H9 (cell line): ENCODE measurements at regions not wholly inside any gene's neighbourhood (a gene's known extent, or its start where the extent isn't known, plus 50 kb on each side); places are given as distances from the start of the nearest gene placed in this dataset.

Experiments used
- DNase-seq: peaks from one replicate; pipeline ENCODE4 v3.0.0-alpha.2; 2017
- H2AFZ ChIP-seq: one replicate; pipeline ENCODE4 v1.6.1; 2013; ENCODE audit warnings: mild to moderate bottlenecking, low read length, control low read depth, moderate library complexity
- H2AK5ac ChIP-seq: 2 replicates; pipeline ENCODE4 v1.6.1; 2013; ENCODE audit warnings: low read length, control low read depth, mixed read lengths; ENCODE audit not compliant: insufficient read length
- H2BK120ac ChIP-seq: one replicate; pipeline ENCODE4 v1.6.1; 2013; ENCODE audit warnings: low read depth, mild to moderate bottlenecking, low read length, control low read depth, inconsistent platforms; ENCODE audit not compliant: poor library complexity, severe bottlenecking
- H2BK12ac ChIP-seq: 2 replicates; pipeline ENCODE4 v1.6.1; 2013; ENCODE audit warnings: low read length, control low read depth, mixed read lengths, low read depth; ENCODE audit not compliant: insufficient read length
- H2BK15ac ChIP-seq: 2 replicates; pipeline ENCODE4 v1.6.1; 2013; ENCODE audit warnings: low read depth, low read length, control low read depth
- H2BK20ac ChIP-seq: one replicate; pipeline ENCODE4 v1.6.1; 2013; ENCODE audit warnings: low read depth, mild to moderate bottlenecking, low read length, control low read depth, inconsistent platforms; ENCODE audit not compliant: poor library complexity, severe bottlenecking
- H2BK5ac ChIP-seq: 2 replicates; pipeline ENCODE4 v1.6.1; 2013; ENCODE audit warnings: low read length, control low read depth, mixed read lengths; ENCODE audit not compliant: insufficient read length
- H3K14ac ChIP-seq: 2 replicates; pipeline ENCODE4 v1.6.1; 2013; ENCODE audit warnings: low read length, control low read depth; ENCODE audit not compliant: insufficient read depth
- H3K18ac ChIP-seq: 2 replicates; pipeline ENCODE4 v1.6.1; 2013; ENCODE audit warnings: low read depth, mild to moderate bottlenecking, mixed read lengths, low read length, control low read depth; ENCODE audit not compliant: insufficient read length
- H3K23ac ChIP-seq: 2 replicates; pipeline ENCODE4 v1.6.1; 2013; ENCODE audit warnings: low read length, control low read depth, mixed read lengths, low read depth; ENCODE audit not compliant: insufficient read length
- H3K23me2 ChIP-seq: 2 replicates; pipeline ENCODE4 v1.6.1; 2013; ENCODE audit warnings: low read depth, mild to moderate bottlenecking, mixed read lengths, low read length, control low read depth; ENCODE audit not compliant: insufficient read length, poor library complexity, severe bottlenecking
- H3K27ac ChIP-seq: 2 replicates; pipeline ENCODE4 v1.5.1; 2013; ENCODE audit warnings: low read length, control low read depth, mixed read lengths, low read depth; ENCODE audit not compliant: insufficient read length
- H3K27me3 ChIP-seq: 2 replicates; pipeline ENCODE4 v1.6.1; 2013; ENCODE audit warnings: low read length, control low read depth, inconsistent platforms; ENCODE audit not compliant: insufficient read depth
- H3K4ac ChIP-seq: 2 replicates; pipeline ENCODE4 v1.6.1; 2013; ENCODE audit warnings: low read depth, mild to moderate bottlenecking, control low read depth, inconsistent platforms, low read length, moderate library complexity
- H3K4me1 ChIP-seq: 2 replicates; pipeline ENCODE4 v1.6.1; 2013; ENCODE audit warnings: low read length, control low read depth, inconsistent platforms; ENCODE audit not compliant: insufficient read depth
- H3K4me2 ChIP-seq: 2 replicates; pipeline ENCODE4 v1.6.1; 2013; ENCODE audit warnings: low read length, control low read depth, mixed read lengths; ENCODE audit not compliant: insufficient read length, insufficient read depth
- H3K56ac ChIP-seq: 2 replicates; pipeline ENCODE4 v1.6.1; 2013; ENCODE audit warnings: low read depth, mild to moderate bottlenecking, mixed read lengths, low read length, control low read depth; ENCODE audit not compliant: insufficient read length
- H3K79me1 ChIP-seq: 2 replicates; pipeline ENCODE4 v1.6.1; 2013; ENCODE audit warnings: low read depth, mild to moderate bottlenecking, moderate library complexity, low read length, control low read depth, inconsistent platforms; ENCODE audit not compliant: insufficient read depth, poor library complexity, severe bottlenecking
- H3K79me2 ChIP-seq: 2 replicates; pipeline ENCODE4 v1.6.1; 2013; ENCODE audit warnings: low read length, control low read depth, inconsistent platforms; ENCODE audit not compliant: insufficient read depth
- H3K9ac ChIP-seq: 2 replicates; pipeline ENCODE4 v1.6.1; 2013; ENCODE audit warnings: low read length, control low read depth, mixed read lengths; ENCODE audit not compliant: insufficient read length; ENCODE audit errors: extremely low read depth
- H3K9me3 ChIP-seq: one replicate; pipeline ENCODE4 v1.6.1; 2013; ENCODE audit warnings: low read depth, low read length, inconsistent platforms; ENCODE audit not compliant: control insufficient read depth
- H3T11ph ChIP-seq: one replicate; pipeline ENCODE4 v1.6.1; 2013; ENCODE audit warnings: mild to moderate bottlenecking, low read length, control low read depth, inconsistent platforms
- H4K20me1 ChIP-seq: one replicate; pipeline ENCODE4 v1.6.1; 2013; ENCODE audit not compliant: control insufficient read depth, insufficient read length, insufficient read depth
- H4K5ac ChIP-seq: 2 replicates; pipeline ENCODE4 v1.6.1; 2013; ENCODE audit warnings: low read depth, mild to moderate bottlenecking, mixed read lengths, low read length, control low read depth; ENCODE audit not compliant: insufficient read length
- H4K8ac ChIP-seq: replicated peaks from 2 replicates; pipeline ENCODE4 v1.6.1; 2013; ENCODE audit warnings: low read length, control low read depth, mixed read lengths, low read depth; ENCODE audit not compliant: insufficient read length
- H4K91ac ChIP-seq: 2 replicates; pipeline ENCODE4 v1.6.1; 2013; ENCODE audit warnings: low read depth, mild to moderate bottlenecking, moderate library complexity, mixed read lengths, low read length, control low read depth; ENCODE audit not compliant: insufficient read length
- H3K27ac Mint-ChIP-seq, 3 experiments: 2 replicates in 2 of 3; 3 replicates in 1 of 3; pipeline ENCODE4 v1.8.0; 2020 to 2021; ENCODE audit warnings: mixed read lengths in 3 of 3, mild to moderate bottlenecking in 1 of 3, moderate library complexity in 1 of 3
- H3K27me3 Mint-ChIP-seq: 2 replicates; pipeline ENCODE4 v1.8.0; 2021; ENCODE audit warnings: low read depth, mild to moderate bottlenecking, moderate library complexity, mixed read lengths
- H3K36me3 Mint-ChIP-seq, 3 experiments: 2 replicates in 2 of 3; 3 replicates in 1 of 3; pipeline ENCODE4 v1.8.0; 2020 to 2021; ENCODE audit warnings: low read depth in 3 of 3, mixed read lengths in 3 of 3; ENCODE audit not compliant: insufficient read depth in 1 of 3
- H3K4me1 Mint-ChIP-seq, 2 experiments: 2 replicates each; pipeline ENCODE4 v1.8.0; 2020; ENCODE audit warnings: mixed read lengths in 2 of 2
- H3K4me3 Mint-ChIP-seq, 2 experiments: 2 replicates in 1 of 2; 3 replicates in 1 of 2; pipeline ENCODE4 v1.8.0; 2020 to 2021; ENCODE audit warnings: mild to moderate bottlenecking in 2 of 2, mixed read lengths in 2 of 2, moderate library complexity in 1 of 2
- H3K9me3 Mint-ChIP-seq, 2 experiments: 2 replicates in 1 of 2; 3 replicates in 1 of 2; pipeline ENCODE4 v1.8.0; 2020; ENCODE audit warnings: mild to moderate bottlenecking in 2 of 2, mixed read lengths in 2 of 2, moderate library complexity in 1 of 2
- TF ChIP-seq, protein P1 (sequence below): fragments of 200-600 bp; sonication (generic); conservative IDR thresholded peaks from 3 replicates; pipeline ENCODE4 v1.8.0; 2021; ENCODE audit warnings: antibody characterized with exemption, mild to moderate bottlenecking

DNA sequence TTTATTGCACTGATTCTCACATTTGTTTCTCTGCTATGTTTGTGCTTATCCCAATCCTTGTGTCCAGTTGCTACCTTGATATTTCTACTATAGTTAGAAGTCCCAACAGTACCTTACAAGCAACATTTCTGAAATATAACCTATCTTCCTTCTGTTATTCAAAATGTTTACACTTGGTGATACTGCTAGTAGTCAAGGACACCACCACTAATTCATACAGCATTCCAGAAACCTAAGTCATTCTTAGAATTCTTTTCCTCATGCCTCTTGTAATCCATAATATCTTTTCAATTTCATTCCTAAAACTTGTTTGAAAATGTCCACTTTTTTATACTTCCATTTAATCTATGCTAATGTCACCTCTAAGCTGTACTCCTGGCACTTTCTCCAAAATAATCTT lies 2132.1 kb downstream of the NCAM2 start:
- no peak overlapping the region; a peak in 1 of 7 replicates for H3K27ac Mint-ChIP-seq
- Histone ChIP-seq H2AK5ac (no peak overlapping the region), H2BK120ac (no peak overlapping the region), H3T11ph (no peak overlapping the region), H3K79me1 (no peaks in the 10 kb centered on the region), H3K4ac (no peak overlapping the region), H4K8ac (no peak overlapping the region), H3K27me3 (no peaks in the 10 kb centered on the region), H4K91ac (no peak overlapping the region), H3K79me2 (no peaks in the 10 kb centered on the region), H3K27ac (no peak overlapping the region), H4K20me1 (no peaks in the 10 kb centered on the region), H3K23me2 (no peaks in the 10 kb centered on the region), H3K23ac (no peak overlapping the region), H2BK20ac (no peak overlapping the region), H3K4me1 (peaks cover 2% of the 10 kb centered on the region; the same call in 1 of the 2 replicates), H3K56ac (no peak overlapping the region), H3K14ac (no peak overlapping the region), H2AFZ (no peak overlapping the region), H3K9me3 (no peaks in the 10 kb centered on the region), H2BK12ac (no peak overlapping the region), H2BK15ac (no peak overlapping the region), H4K5ac (no peak overlapping the region), H3K18ac (no peak overlapping the region), H3K4me2 (no peak overlapping the region), H3K9ac (no peak overlapping the region), H2BK5ac (no peak overlapping the region)
- peaks cover 7 to 11% of the 10 kb centered on the region in 2 experiments; a peak in 4 of 5 replicates for H3K9me3 Mint-ChIP-seq
- TF ChIP-seq, protein P1, sequence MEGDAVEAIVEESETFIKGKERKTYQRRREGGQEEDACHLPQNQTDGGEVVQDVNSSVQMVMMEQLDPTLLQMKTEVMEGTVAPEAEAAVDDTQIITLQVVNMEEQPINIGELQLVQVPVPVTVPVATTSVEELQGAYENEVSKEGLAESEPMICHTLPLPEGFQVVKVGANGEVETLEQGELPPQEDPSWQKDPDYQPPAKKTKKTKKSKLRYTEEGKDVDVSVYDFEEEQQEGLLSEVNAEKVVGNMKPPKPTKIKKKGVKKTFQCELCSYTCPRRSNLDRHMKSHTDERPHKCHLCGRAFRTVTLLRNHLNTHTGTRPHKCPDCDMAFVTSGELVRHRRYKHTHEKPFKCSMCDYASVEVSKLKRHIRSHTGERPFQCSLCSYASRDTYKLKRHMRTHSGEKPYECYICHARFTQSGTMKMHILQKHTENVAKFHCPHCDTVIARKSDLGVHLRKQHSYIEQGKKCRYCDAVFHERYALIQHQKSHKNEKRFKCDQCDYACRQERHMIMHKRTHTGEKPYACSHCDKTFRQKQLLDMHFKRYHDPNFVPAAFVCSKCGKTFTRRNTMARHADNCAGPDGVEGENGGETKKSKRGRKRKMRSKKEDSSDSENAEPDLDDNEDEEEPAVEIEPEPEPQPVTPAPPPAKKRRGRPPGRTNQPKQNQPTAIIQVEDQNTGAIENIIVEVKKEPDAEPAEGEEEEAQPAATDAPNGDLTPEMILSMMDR = no peak
- DNase-seq = no peak
- peaks cover 4 to 5% (median 4%) of the 10 kb centered on the region in 3 experiments; a peak in 6 of 7 replicates for H3K36me3 Mint-ChIP-seq
- H3K4me1 Mint-ChIP-seq = no peaks in the 10 kb centered on the region; a peak in 2 of 4 replicates
- H3K27me3 Mint-ChIP-seq = no peaks in the 10 kb centered on the region
- H3K4me3 Mint-ChIP-seq = no peak overlapping the region
